ENCODE measurements at regions not wholly inside any gene's neighbourhood (a gene's known extent, or its start where the extent isn't known, plus 50 kb on each side); places are given as distances from the start of the nearest gene placed in this dataset.

GRCh38 chr9:115694014-115694413 lies 459.6 kb upstream of the PAPPA start:
- no peak for DNase-seq (ENCODE audit: extremely low read depth, insufficient read length)
- TF ChIP-seq CTCF (IDR thresholded peaks at IDR 0.05; ENCODE audit: insufficient read depth, low read length, poor library complexity, severe bottlenecking) = no peak
- no peaks in the 10 kb centered on the region for H3K36me3 ChIP-seq (ENCODE audit: control insufficient read depth, insufficient read depth, low read length)

GRCh38 chr9:115694991-115695390 lies 458.6 kb upstream of the PAPPA start:
- no peak for TF ChIP-seq CTCF (IDR thresholded peaks at IDR 0.05; ENCODE audit: insufficient read depth, low read length, poor library complexity, severe bottlenecking)
- Histone ChIP-seq H3K4me3 (replicated peaks; ENCODE audit: low read depth, low read length) (no peak overlapping the region), H3K36me3 (ENCODE audit: control insufficient read depth, insufficient read depth, low read length) (no peaks in the 10 kb centered on the region), H3K27me3 (replicated peaks; ENCODE audit: control insufficient read depth, insufficient read depth, low read length) (no peaks in the 10 kb centered on the region)
- no peak for DNase-seq (ENCODE audit: extremely low read depth, insufficient read length)

More at GRCh38 chr9:115694014-115694413, 459.6 kb upstream of the PAPPA start:
- H3K4me3 ChIP-seq (replicated peaks; ENCODE audit: low read depth, low read length) = no peak overlapping the region
- H3K27me3 ChIP-seq (replicated peaks; ENCODE audit: control insufficient read depth, insufficient read depth, low read length) = no peaks in the 10 kb centered on the region

GRCh38 chr9:115712981-115713380 lies 440.6 kb upstream of the PAPPA start:
- H3K36me3 ChIP-seq (ENCODE audit: control insufficient read depth, insufficient read depth, low read length) = no peaks in the 10 kb centered on the region
- no peak overlapping the region for H3K4me3 ChIP-seq (replicated peaks; ENCODE audit: low read depth, low read length)
- DNase-seq (ENCODE audit: extremely low read depth, insufficient read length) = no peak
- no peak for TF ChIP-seq CTCF (IDR thresholded peaks at IDR 0.05; ENCODE audit: insufficient read depth, low read length, poor library complexity, severe bottlenecking)
- no peaks in the 10 kb centered on the region for H3K27me3 ChIP-seq (replicated peaks; ENCODE audit: control insufficient read depth, insufficient read depth, low read length)

- TF ChIP-seq CTCF (IDR thresholded peaks at IDR 0.05; ENCODE audit: insufficient read depth, low read length, poor library complexity, severe bottlenecking) = no peak
- Histone ChIP-seq H3K27me3 (replicated peaks; ENCODE audit: control insufficient read depth, insufficient read depth, low read length) (no peaks in the 10 kb centered on the region), H3K4me3 (replicated peaks; ENCODE audit: low read depth, low read length) (no peak overlapping the region), H3K36me3 (ENCODE audit: control insufficient read depth, insufficient read depth, low read length) (no peaks in the 10 kb centered on the region)
- DNase-seq (ENCODE audit: extremely low read depth, insufficient read length) = no peak
Observed at GRCh38 chr9:115715666-115716065, 437.9 kb upstream of the PAPPA start.

GRCh38 chr9:115717298-115717697 lies 436.3 kb upstream of the PAPPA start:
- no peak for TF ChIP-seq CTCF (IDR thresholded peaks at IDR 0.05; ENCODE audit: insufficient read depth, low read length, poor library complexity, severe bottlenecking)
- H3K27me3 ChIP-seq (replicated peaks; ENCODE audit: control insufficient read depth, insufficient read depth, low read length) = no peaks in the 10 kb centered on the region
- no peak for DNase-seq (ENCODE audit: extremely low read depth, insufficient read length)

GRCh38 chr9:115717711-115718173 lies 435.8 kb upstream of the PAPPA start:
- TF ChIP-seq CTCF (IDR thresholded peaks at IDR 0.05; ENCODE audit: insufficient read depth, low read length, poor library complexity, severe bottlenecking) = no peak
- DNase-seq (ENCODE audit: extremely low read depth, insufficient read length) = no peak
- H3K4me3 ChIP-seq (replicated peaks; ENCODE audit: low read depth, low read length) = no peak overlapping the region

More at GRCh38 chr9:115717298-115717697, 436.3 kb upstream of the PAPPA start:
- no peaks in the 10 kb centered on the region for H3K36me3 ChIP-seq (ENCODE audit: control insufficient read depth, insufficient read depth, low read length)
- H3K4me3 ChIP-seq (replicated peaks; ENCODE audit: low read depth, low read length) = no peak overlapping the region

More at GRCh38 chr9:115717711-115718173, 435.8 kb upstream of the PAPPA start:
- Histone ChIP-seq H3K36me3 (ENCODE audit: control insufficient read depth, insufficient read depth, low read length) (no peaks in the 10 kb centered on the region), H3K27me3 (replicated peaks; ENCODE audit: control insufficient read depth, insufficient read depth, low read length) (no peaks in the 10 kb centered on the region)

Measured in GM06990 (cell line).